ENCODE measurements at regions not wholly inside any gene's neighbourhood (a gene's known extent, or its start where the extent isn't known, plus 50 kb on each side); places are given as distances from the start of the nearest gene placed in this dataset.
"Not testable (repeated sequence)": the region's sequence is repeated elsewhere in the genome, so short reads cannot be mapped to it uniquely, and the experiment has no call there.

- POLR2A ChIA-PET = no interaction called here
Measured at GRCh38 chr5:165031371-165031770, 1526.0 kb downstream of the MAT2B start.

GRCh38 chr5:165035520-165035919 is 1530.1 kb downstream of the MAT2B start:
- Mint-ChIP-seq H3K27me3 (no peaks in the 10 kb centered on the region), H3K4me1 (ENCODE audit: low read depth) (no peaks in the 10 kb centered on the region), H3K9me3 (peaks cover 10% of the 10 kb centered on the region), H3K4me3 (no peak overlapping the region), H3K36me3 (no peaks in the 10 kb centered on the region), H3K27ac (no peak overlapping the region)
- intact Hi-C loops (cut with micrococcal nuclease) = no loop called here
- ChIA-PET CTCF (no interaction called here), POLR2A (no interaction called here)
- DNase-seq = no peak

More at GRCh38 chr5:165031371-165031770, 1526.0 kb downstream of the MAT2B start:
- peaks cover 15% of the 10 kb centered on the region for H3K9me3 Mint-ChIP-seq
- CTCF ChIA-PET = no interaction called here
- DNase-seq = no peak
- no peaks in the 10 kb centered on the region for H3K27me3 Mint-ChIP-seq
- H3K27ac Mint-ChIP-seq = no peak overlapping the region
- no peak overlapping the region for H3K4me3 Mint-ChIP-seq
- intact Hi-C loops (cut with micrococcal nuclease) = no loop called here
- no peaks in the 10 kb centered on the region for H3K4me1 Mint-ChIP-seq (ENCODE audit: low read depth)
- H3K36me3 Mint-ChIP-seq = no peaks in the 10 kb centered on the region

GRCh38 chr5:165039748-165040147 is 1534.3 kb downstream of the MAT2B start:
- intact Hi-C loops (cut with micrococcal nuclease) = no loop called here
- ChIA-PET POLR2A (no interaction called here), CTCF (no interaction called here)
- H3K36me3 Mint-ChIP-seq = no peaks in the 10 kb centered on the region
- no peak overlapping the region for H3K4me3 Mint-ChIP-seq
- H3K9me3 Mint-ChIP-seq = peaks cover 14% of the 10 kb centered on the region
- no peak for DNase-seq
- H3K4me1 Mint-ChIP-seq (ENCODE audit: low read depth) = no peaks in the 10 kb centered on the region
- no peaks in the 10 kb centered on the region for H3K27me3 Mint-ChIP-seq
- H3K27ac Mint-ChIP-seq = no peak overlapping the region

- POLR2A ChIA-PET; CTCF ChIA-PET; H3K4me3 Mint-ChIP-seq; DNase-seq; H3K4me1 Mint-ChIP-seq (ENCODE audit: low read depth); intact Hi-C loops (cut with micrococcal nuclease); H3K36me3 Mint-ChIP-seq; H3K27me3 Mint-ChIP-seq; H3K27ac Mint-ChIP-seq: not testable (repeated sequence)
- peaks cover 13% of the 10 kb centered on the region for H3K9me3 Mint-ChIP-seq
Measured at GRCh38 chr5:165045941-165046340, 1540.5 kb downstream of the MAT2B start.

- ChIA-PET CTCF (no interaction called here), POLR2A (no interaction called here)
- Mint-ChIP-seq H3K36me3 (no peaks in the 10 kb centered on the region), H3K27me3 (no peaks in the 10 kb centered on the region), H3K27ac (no peak overlapping the region), H3K4me1 (ENCODE audit: low read depth) (no peaks in the 10 kb centered on the region), H3K9me3 (peaks cover 4% of the 10 kb centered on the region), H3K4me3 (no peak overlapping the region)
- DNase-seq = no peak
- intact Hi-C loops (cut with micrococcal nuclease) = no loop called here
Measured at GRCh38 chr5:165055476-165055875, 1550.1 kb downstream of the MAT2B start.

- no peak for DNase-seq
- intact Hi-C loops (cut with micrococcal nuclease) = no loop called here
- H3K27ac Mint-ChIP-seq = no peak overlapping the region
- H3K4me3 Mint-ChIP-seq = no peak overlapping the region
- ChIA-PET CTCF (no interaction called here), POLR2A (no interaction called here)
- no peaks in the 10 kb centered on the region for H3K36me3 Mint-ChIP-seq
- peaks cover 8% of the 10 kb centered on the region for H3K9me3 Mint-ChIP-seq
- no peaks in the 10 kb centered on the region for H3K4me1 Mint-ChIP-seq (ENCODE audit: low read depth)
- H3K27me3 Mint-ChIP-seq = no peaks in the 10 kb centered on the region
Measured at GRCh38 chr5:165057145-165057544, 1551.7 kb downstream of the MAT2B start.

GRCh38 chr5:165066751-165067385 is 1561.4 kb downstream of the MAT2B start:
- Mint-ChIP-seq H3K9me3 (peaks cover 28% of the 10 kb centered on the region), H3K27me3 (no peaks in the 10 kb centered on the region), H3K36me3 (no peaks in the 10 kb centered on the region), H3K27ac (no peak overlapping the region), H3K4me1 (ENCODE audit: low read depth) (no peaks in the 10 kb centered on the region), H3K4me3 (no peak overlapping the region)
- ChIA-PET POLR2A (no interaction called here), CTCF (no interaction called here)
- intact Hi-C loops (cut with micrococcal nuclease) = no loop called here
- no peak for DNase-seq

GRCh38 chr5:165076686-165077085 is 1571.3 kb downstream of the MAT2B start:
- H3K27ac Mint-ChIP-seq = no peak overlapping the region
- DNase-seq = no peak
- peaks cover 32% of the 10 kb centered on the region for H3K9me3 Mint-ChIP-seq
- H3K36me3 Mint-ChIP-seq = no peaks in the 10 kb centered on the region
- CTCF ChIA-PET = no interaction called here
- H3K27me3 Mint-ChIP-seq = no peaks in the 10 kb centered on the region
- intact Hi-C loops (cut with micrococcal nuclease) = no loop called here
- H3K4me3 Mint-ChIP-seq = no peak overlapping the region
- POLR2A ChIA-PET = no interaction called here
- no peaks in the 10 kb centered on the region for H3K4me1 Mint-ChIP-seq (ENCODE audit: low read depth)

GRCh38 chr5:165079389-165079788 is 1574.0 kb downstream of the MAT2B start:
- H3K36me3 Mint-ChIP-seq = no peaks in the 10 kb centered on the region
- no peak for DNase-seq
- no peak overlapping the region for H3K27ac Mint-ChIP-seq
- H3K27me3 Mint-ChIP-seq = no peaks in the 10 kb centered on the region
- intact Hi-C loops (cut with micrococcal nuclease) = no loop called here
- CTCF ChIA-PET = no interaction called here
- POLR2A ChIA-PET = no interaction called here
- H3K4me3 Mint-ChIP-seq = no peak overlapping the region
- H3K4me1 Mint-ChIP-seq (ENCODE audit: low read depth) = no peaks in the 10 kb centered on the region
- H3K9me3 Mint-ChIP-seq = peaks cover 8% of the 10 kb centered on the region

GRCh38 chr5:165083394-165083793 is 1578.0 kb downstream of the MAT2B start:
- CTCF ChIA-PET = no interaction called here
- intact Hi-C loops (cut with micrococcal nuclease) = no loop called here
- POLR2A ChIA-PET = no interaction called here

GRCh38 chr5:165086465-165086864 is 1581.0 kb downstream of the MAT2B start:
- no peaks in the 10 kb centered on the region for H3K36me3 Mint-ChIP-seq
- intact Hi-C loops (cut with micrococcal nuclease) = no loop called here
- H3K9me3 Mint-ChIP-seq = peaks cover 2% of the 10 kb centered on the region
- POLR2A ChIA-PET = no interaction called here
- CTCF ChIA-PET = no interaction called here
- no peak overlapping the region for H3K4me3 Mint-ChIP-seq
- no peaks in the 10 kb centered on the region for H3K27me3 Mint-ChIP-seq
- DNase-seq = no peak
- H3K27ac Mint-ChIP-seq = no peak overlapping the region
- H3K4me1 Mint-ChIP-seq (ENCODE audit: low read depth) = no peaks in the 10 kb centered on the region

More at GRCh38 chr5:165083394-165083793, 1578.0 kb downstream of the MAT2B start:
- no peak overlapping the region for H3K27ac Mint-ChIP-seq
- peaks cover 2% of the 10 kb centered on the region for H3K9me3 Mint-ChIP-seq
- H3K36me3 Mint-ChIP-seq = no peaks in the 10 kb centered on the region
- H3K4me3 Mint-ChIP-seq = no peak overlapping the region
- no peaks in the 10 kb centered on the region for H3K4me1 Mint-ChIP-seq (ENCODE audit: low read depth)
- H3K27me3 Mint-ChIP-seq = no peaks in the 10 kb centered on the region
- no peak for DNase-seq

- no peaks in the 10 kb centered on the region for H3K27me3 Mint-ChIP-seq
- peaks cover 28% of the 10 kb centered on the region for H3K9me3 Mint-ChIP-seq
- ChIA-PET CTCF (no interaction called here), POLR2A (no interaction called here)
- H3K36me3 Mint-ChIP-seq = no peaks in the 10 kb centered on the region
- intact Hi-C loops (cut with micrococcal nuclease) = no loop called here
- DNase-seq = no peak
- H3K27ac Mint-ChIP-seq = no peak overlapping the region
- H3K4me3 Mint-ChIP-seq = no peak overlapping the region
- no peaks in the 10 kb centered on the region for H3K4me1 Mint-ChIP-seq (ENCODE audit: low read depth)
Measured at GRCh38 chr5:165094782-165095181, 1589.4 kb downstream of the MAT2B start.

- POLR2A ChIA-PET = no interaction called here
- intact Hi-C loops (cut with micrococcal nuclease) = no loop called here
- H3K27ac Mint-ChIP-seq = no peak overlapping the region
Measured at GRCh38 chr5:165101709-165102108, 1596.3 kb downstream of the MAT2B start.

More at GRCh38 chr5:165101709-165102108, 1596.3 kb downstream of the MAT2B start:
- Mint-ChIP-seq H3K9me3 (peaks cover 32% of the 10 kb centered on the region), H3K27me3 (no peaks in the 10 kb centered on the region), H3K4me3 (no peak overlapping the region), H3K36me3 (no peaks in the 10 kb centered on the region), H3K4me1 (ENCODE audit: low read depth) (no peaks in the 10 kb centered on the region)
- DNase-seq = no peak
- CTCF ChIA-PET = no interaction called here
